Endothelial cell of umbilical vein (primary cell): ENCODE measurements at regions not wholly inside any gene's neighbourhood (a gene's known extent, or its start where the extent isn't known, plus 50 kb on each side); places are given as distances from the start of the nearest gene placed in this dataset.

Experiments
- BruUV-seq: library from RNA; stranded (reverse); fragments of 400-500 nt; replicated peaks from 2 replicates; lab custom pipeline; 2021; lab: Mats Ljungman, UMichigan
- CTCF ChIA-PET: fragments of 300-600, 350-600 bp; sonication (Branson Sonifier 250); formaldehyde crosslinking; loops from one replicate; lab custom pipeline; 2021; ENCODE audit warnings: antibody characterized with exemption, inconsistent platforms; lab: Charles Lee
- POLR2A ChIA-PET: fragments of 300-600, 350-600 bp; sonication (Branson Sonifier 250); formaldehyde crosslinking; loops from one replicate; lab custom pipeline; 2021; ENCODE audit warnings: antibody characterized with exemption, inconsistent platforms; lab: Charles Lee
- DNase-seq: peaks from one replicate; pipeline ENCODE4 v3.0.0-alpha.2; 2011; ENCODE audit warnings: low read depth, low spot score
- FAIRE-seq: peaks from 2 replicates; lab custom pipeline; 2011; peaks lifted over from hg19 to GRCh38; lab: Jason Lieb, UNC
- H2AFZ ChIP-seq: 2 replicates; pipeline ENCODE4 v1.6.0; 2012; ENCODE audit warnings: low read depth, low read length, control low read depth, inconsistent platforms
- H3K27ac ChIP-seq: 2 replicates; pipeline ENCODE4 v1.5.1; 2011; ENCODE audit warnings: low read depth, mild to moderate bottlenecking, control low read depth, low read length, moderate library complexity; ENCODE audit not compliant: insufficient read depth
- H3K27me3 ChIP-seq, 2 experiments: 2 replicates each; pipeline versions ENCODE4 v1.6.0 to v1.6.1; 2011; ENCODE audit warnings: low read length in 2 of 2, mixed read lengths in 1 of 2; ENCODE audit not compliant: control insufficient read depth in 2 of 2, insufficient read depth in 2 of 2
- H3K36me3 ChIP-seq, 2 experiments: 2 replicates in 1 of 2; 3 replicates in 1 of 2; pipeline ENCODE4 v1.5.1; 2011; ENCODE audit warnings: low read length in 2 of 2, mild to moderate bottlenecking in 1 of 2, moderate library complexity in 1 of 2; ENCODE audit not compliant: control insufficient read depth in 2 of 2, insufficient read depth in 2 of 2; ENCODE audit errors: extremely low read depth in 1 of 2
- H3K4me1 ChIP-seq: 3 replicates; pipeline ENCODE4 v1.5.1; 2011; ENCODE audit warnings: mild to moderate bottlenecking, low read length; ENCODE audit not compliant: control insufficient read depth, insufficient read depth; ENCODE audit errors: extremely low read depth
- H3K4me2 ChIP-seq: 2 replicates; pipeline ENCODE4 v1.6.1; 2011; ENCODE audit warnings: low read length, control low read depth, mixed read lengths; ENCODE audit not compliant: insufficient read depth
- H3K4me3 ChIP-seq, 3 experiments: fragments of 200-600 bp in 1 of 3; sonication (generic), shearing (Covaris generic) in 1 of 3; replicated peaks in 1 of 3; 2 replicates each; pipeline ENCODE4 v1.5.1; 2011 to 2016; ENCODE audit warnings: control low read depth in 3 of 3, low read length in 3 of 3, mild to moderate bottlenecking in 2 of 3, inconsistent platforms in 1 of 3, low read depth in 1 of 3, moderate library complexity in 1 of 3; ENCODE audit not compliant: insufficient read depth in 1 of 3
- H3K79me2 ChIP-seq: 2 replicates; pipeline ENCODE4 v1.6.0; 2012; ENCODE audit warnings: low read length, inconsistent platforms; ENCODE audit not compliant: control insufficient read depth, insufficient read depth
- H3K9ac ChIP-seq: replicated peaks from 2 replicates; pipeline ENCODE3; 2011; ENCODE audit warnings: low read length, control low read depth; ENCODE audit not compliant: insufficient read depth; ENCODE audit errors: extremely low read depth
- H3K9me1 ChIP-seq: replicated peaks from 3 replicates; pipeline ENCODE4 v1.6.0; 2011; ENCODE audit warnings: mild to moderate bottlenecking, low read length; ENCODE audit not compliant: control insufficient read depth, insufficient read depth; ENCODE audit errors: extremely low read depth
- H3K9me3 ChIP-seq: replicated peaks from 2 replicates; pipeline ENCODE4 v1.5.1; 2012; ENCODE audit warnings: low read length, inconsistent platforms; ENCODE audit not compliant: control insufficient read depth, insufficient read depth
- H4K20me1 ChIP-seq: replicated peaks from 2 replicates; pipeline ENCODE3; 2011; ENCODE audit warnings: mild to moderate bottlenecking, low read length; ENCODE audit not compliant: control insufficient read depth, insufficient read depth; ENCODE audit errors: extremely low read depth
- FOS ChIP-seq: IDR thresholded peaks from 2 replicates; pipeline ENCODE4 v1.6.1; 2011; ENCODE audit warnings: mild to moderate bottlenecking, low read length, moderate library complexity, borderline replicate concordance; ENCODE audit not compliant: insufficient read depth
- GATA2 ChIP-seq: IDR thresholded peaks from 2 replicates; pipeline ENCODE4 v1.7.0; 2011; ENCODE audit warnings: low read depth, mild to moderate bottlenecking, moderate library complexity, mixed read lengths, low read length; ENCODE audit not compliant: insufficient read length, insufficient read depth
- JUN ChIP-seq: IDR thresholded peaks from 2 replicates; pipeline ENCODE4 v1.6.1; 2011; ENCODE audit warnings: borderline replicate concordance, low read depth; ENCODE audit not compliant: insufficient read length, insufficient read depth
- POLR2A ChIP-seq: IDR thresholded peaks from 2 replicates; pipeline ENCODE4 v1.6.1; 2012; ENCODE audit warnings: low read depth, mild to moderate bottlenecking, control low read depth, low read length
- POLR2AphosphoS5 ChIP-seq: IDR thresholded peaks from 2 replicates; pipeline ENCODE4 v1.6.1; 2012; ENCODE audit warnings: low read depth, mild to moderate bottlenecking, control low read depth, low read length, moderate library complexity; ENCODE audit not compliant: insufficient read depth
- dilution Hi-C: fragments of 300-500 bp; cut with MboI; formaldehyde crosslinking; loops from one replicate; pipeline ENCODE4 v1.15.0; 2019; ENCODE audit warnings: low sequenced_read_pairs; ENCODE audit not compliant: extremely low pct_ligation_motif_present
- intact Hi-C: fragments of 100-400 bp; cut with micrococcal nuclease; formaldehyde crosslinking; loops from one replicate; pipeline ENCODE4 v1.10.0; 2022
- TF ChIP-seq, protein P1 (sequence below): IDR thresholded peaks from 2 replicates; pipeline ENCODE4 v1.6.1; 2011; ENCODE audit not compliant: insufficient read depth, insufficient read length
- TF ChIP-seq, protein P2 (sequence below), 2 donors: IDR thresholded peaks; 1 replicate in 1 of 2; 2 replicates in 1 of 2; pipeline ENCODE4 v1.5.1; 2011; ENCODE audit warnings: low read length in 2 of 2, mild to moderate bottlenecking in 2 of 2, moderate library complexity in 2 of 2, control low read depth in 1 of 2, inconsistent platforms in 1 of 2, low read depth in 1 of 2; ENCODE audit not compliant: insufficient read depth in 1 of 2; ENCODE audit errors: extremely low read depth in 1 of 2

DNA sequence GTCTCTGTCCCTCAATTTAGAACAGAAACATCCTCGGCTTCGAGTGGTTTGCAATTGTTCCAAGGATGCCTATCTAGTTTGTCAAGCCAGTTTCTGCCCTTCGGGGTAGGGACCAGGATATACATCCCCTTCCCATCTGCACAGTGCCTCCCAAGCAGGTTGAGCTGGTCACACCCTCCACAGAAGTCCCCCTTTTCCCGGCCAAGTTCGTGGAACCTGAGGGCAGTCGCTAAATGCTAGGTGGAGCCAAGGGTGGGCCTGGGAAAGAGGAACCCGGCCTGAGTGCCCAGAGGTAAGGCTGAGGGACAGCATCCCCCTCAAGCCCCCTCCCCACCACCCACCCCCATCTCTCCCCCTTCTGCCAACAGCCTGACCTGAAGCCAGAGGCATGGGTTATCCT lies 62.4 kb upstream of the NANOS1 start:
- Histone ChIP-seq H2AFZ (no peak overlapping the region), H3K27ac (no peak overlapping the region), H3K36me3 (no peaks in the 10 kb centered on the region), H3K79me2 (no peaks in the 10 kb centered on the region), H3K4me2 (no peak overlapping the region), H3K4me3 (no peak overlapping the region), H3K9ac (no peak overlapping the region), H3K9me1 (no peaks in the 10 kb centered on the region), H3K9me3 (no peaks in the 10 kb centered on the region), H3K4me1 (no peaks in the 10 kb centered on the region), H3K27me3 (peaks cover 0 to 2% of the 10 kb centered on the region in 2 experiments), H4K20me1 (no peaks in the 10 kb centered on the region)
- no peak for DNase-seq
- dilution Hi-C loops (no loop called here), intact Hi-C loops (no loop called here)
- FAIRE-seq, result no peak
- BruUV-seq, result no TSS peak
- ChIA-PET POLR2A (no interaction called here), CTCF (no interaction called here)
- TF ChIP-seq GATA2 (no peak), POLR2A (no peak)
- TF ChIP-seq, protein P1, sequence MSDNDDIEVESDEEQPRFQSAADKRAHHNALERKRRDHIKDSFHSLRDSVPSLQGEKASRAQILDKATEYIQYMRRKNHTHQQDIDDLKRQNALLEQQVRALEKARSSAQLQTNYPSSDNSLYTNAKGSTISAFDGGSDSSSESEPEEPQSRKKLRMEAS, result no peak

DNA sequence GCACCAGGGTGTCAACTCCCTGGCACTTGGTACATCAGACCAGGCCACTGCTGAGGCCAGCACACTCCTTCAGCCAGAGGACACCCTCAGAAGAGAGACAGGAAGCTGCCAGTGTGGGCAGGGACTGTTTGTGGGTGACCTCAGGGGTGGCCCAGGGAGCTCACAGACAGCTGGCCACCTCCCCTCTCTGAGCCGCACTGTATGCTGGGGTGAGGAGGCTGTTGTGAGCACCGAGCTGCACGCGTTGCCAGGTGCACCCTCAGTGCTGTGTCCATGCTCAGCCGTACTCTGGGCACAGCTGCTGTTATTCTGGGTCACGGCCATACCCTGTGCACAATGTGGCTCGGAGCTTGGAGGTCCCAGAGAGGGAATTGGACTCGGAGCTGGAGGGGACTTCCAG lies 61.5 kb upstream of the NANOS1 start:
- BruUV-seq, result no TSS peak
- ChIA-PET CTCF (no interaction called here), POLR2A (no interaction called here)
- intact Hi-C loops, result no loop called here
- no peak overlapping the region for H3K9ac ChIP-seq
- H3K4me1 ChIP-seq, result no peaks in the 10 kb centered on the region
- no peak overlapping the region for H3K4me3 ChIP-seq
- H4K20me1 ChIP-seq, result no peaks in the 10 kb centered on the region
- dilution Hi-C loops, result no loop called here
- H3K4me2 ChIP-seq, result no peak overlapping the region
- DNase-seq (no peak), FAIRE-seq (no peak)
- H3K79me2 ChIP-seq, result no peaks in the 10 kb centered on the region
- no peaks in the 10 kb centered on the region for H3K9me1 ChIP-seq
- no peak for TF ChIP-seq JUN
- no peak for TF ChIP-seq GATA2
- TF ChIP-seq POLR2AphosphoS5, result no peak
- TF ChIP-seq FOS, result no peak
- TF ChIP-seq, protein P2, sequence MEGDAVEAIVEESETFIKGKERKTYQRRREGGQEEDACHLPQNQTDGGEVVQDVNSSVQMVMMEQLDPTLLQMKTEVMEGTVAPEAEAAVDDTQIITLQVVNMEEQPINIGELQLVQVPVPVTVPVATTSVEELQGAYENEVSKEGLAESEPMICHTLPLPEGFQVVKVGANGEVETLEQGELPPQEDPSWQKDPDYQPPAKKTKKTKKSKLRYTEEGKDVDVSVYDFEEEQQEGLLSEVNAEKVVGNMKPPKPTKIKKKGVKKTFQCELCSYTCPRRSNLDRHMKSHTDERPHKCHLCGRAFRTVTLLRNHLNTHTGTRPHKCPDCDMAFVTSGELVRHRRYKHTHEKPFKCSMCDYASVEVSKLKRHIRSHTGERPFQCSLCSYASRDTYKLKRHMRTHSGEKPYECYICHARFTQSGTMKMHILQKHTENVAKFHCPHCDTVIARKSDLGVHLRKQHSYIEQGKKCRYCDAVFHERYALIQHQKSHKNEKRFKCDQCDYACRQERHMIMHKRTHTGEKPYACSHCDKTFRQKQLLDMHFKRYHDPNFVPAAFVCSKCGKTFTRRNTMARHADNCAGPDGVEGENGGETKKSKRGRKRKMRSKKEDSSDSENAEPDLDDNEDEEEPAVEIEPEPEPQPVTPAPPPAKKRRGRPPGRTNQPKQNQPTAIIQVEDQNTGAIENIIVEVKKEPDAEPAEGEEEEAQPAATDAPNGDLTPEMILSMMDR (IDR thresholded peaks at IDR 0.05; ENCODE audit: extremely low read depth in 1 of 2, insufficient read depth in 1 of 2, low read depth in 1 of 2, low read length in 2 of 2), result no peak
- H3K9me3 ChIP-seq, result no peaks in the 10 kb centered on the region
- H3K36me3 ChIP-seq, result no peaks in the 10 kb centered on the region
- peaks cover 0 to 2% of the 10 kb centered on the region in 2 experiments for H3K27me3 ChIP-seq
- H2AFZ ChIP-seq, result no peak overlapping the region
- no peak overlapping the region for H3K27ac ChIP-seq
